ENCODE measurements at regions not wholly inside any gene's neighbourhood (a gene's known extent, or its start where the extent isn't known, plus 50 kb on each side); places are given as distances from the start of the nearest gene placed in this dataset.

- H3K4me2 ChIP-seq (ENCODE audit: low read length): no peak overlapping the region
- H3K36me3 ChIP-seq (ENCODE audit: insufficient read depth, low read length): no peaks in the 10 kb centered on the region
- H3K9me3 ChIP-seq (ENCODE audit: low read length): peaks cover 3% of the 10 kb centered on the region
- H3K27ac ChIP-seq (ENCODE audit: low read length): no peak overlapping the region
- H2AFZ ChIP-seq (ENCODE audit: low read depth, low read length): no peak overlapping the region
- no peaks in the 10 kb centered on the region for H3K79me2 ChIP-seq (replicated peaks; ENCODE audit: insufficient read depth, low read length)
- H3K4me3 ChIP-seq (ENCODE audit: low read length): no peak overlapping the region
- no peak overlapping the region for H3K9ac ChIP-seq (ENCODE audit: low read length)
- TF ChIP-seq EZH2 (IDR thresholded peaks at IDR 0.05; ENCODE audit: borderline replicate concordance, insufficient read depth, low read length, poor library complexity, severe bottlenecking) (no peak), CTCF (IDR thresholded peaks at IDR 0.05; ENCODE audit: poor library complexity, severe bottlenecking) (no peak), EP300 (conservative IDR thresholded peaks at IDR 0.05; ENCODE audit: poor library complexity, severe bottlenecking) (no peak), RAD21 (conservative IDR thresholded peaks at IDR 0.05) (no peak), MXI1 (conservative IDR thresholded peaks at IDR 0.05; ENCODE audit: poor library complexity, severe bottlenecking) (no peak), TAF1 (IDR thresholded peaks at IDR 0.05; ENCODE audit: low read depth) (no peak), SMC3 (conservative IDR thresholded peaks at IDR 0.05; ENCODE audit: poor library complexity) (no peak), REST (IDR thresholded peaks at IDR 0.05; ENCODE audit: borderline replicate concordance) (no peak), POLR2AphosphoS5 (IDR thresholded peaks at IDR 0.05) (no peak)
- H3F3A ChIP-seq (ENCODE audit: insufficient read depth, low read length, poor library complexity, severe bottlenecking): no peaks in the 10 kb centered on the region
- no peaks in the 10 kb centered on the region for H3K27me3 ChIP-seq (ENCODE audit: insufficient read depth, low read depth, low read length)
- no peaks in the 10 kb centered on the region for H4K20me1 ChIP-seq (ENCODE audit: insufficient read depth)
- H3K9me2 ChIP-seq (ENCODE audit: insufficient read depth, low read length): no peaks in the 10 kb centered on the region
These were observed 298.1 kb upstream of the RTL1 start for GRCh38 chr14:101201535-101202151.

GRCh38 chr14:101202627-101203404, 299.3 kb upstream of the RTL1 start:
- TF ChIP-seq RAD21 (conservative IDR thresholded peaks at IDR 0.05): no peak
- no peak for TF ChIP-seq SMC3 (conservative IDR thresholded peaks at IDR 0.05; ENCODE audit: poor library complexity)
- Histone ChIP-seq H4K20me1 (ENCODE audit: insufficient read depth) (no peaks in the 10 kb centered on the region), H3K9me2 (ENCODE audit: insufficient read depth, low read length) (no peaks in the 10 kb centered on the region), H3K4me3 (ENCODE audit: low read length) (no peak overlapping the region), H3K79me2 (replicated peaks; ENCODE audit: insufficient read depth, low read length) (no peaks in the 10 kb centered on the region), H3K9ac (ENCODE audit: low read length) (no peak overlapping the region), H3K27me3 (ENCODE audit: insufficient read depth, low read depth, low read length) (no peaks in the 10 kb centered on the region), H2AFZ (ENCODE audit: low read depth, low read length) (no peak overlapping the region), H3F3A (ENCODE audit: insufficient read depth, low read length, poor library complexity, severe bottlenecking) (no peaks in the 10 kb centered on the region), H3K36me3 (ENCODE audit: insufficient read depth, low read length) (no peaks in the 10 kb centered on the region), H3K9me3 (ENCODE audit: low read length) (peaks cover 3% of the 10 kb centered on the region), H3K27ac (ENCODE audit: low read length) (no peak overlapping the region), H3K4me2 (ENCODE audit: low read length) (no peak overlapping the region)

Data from neural cell (in vitro differentiated cells).